K562 (cell line): ENCODE measurements at regions not wholly inside any gene's neighbourhood (a gene's known extent, or its start where the extent isn't known, plus 50 kb on each side); places are given as distances from the start of the nearest gene placed in this dataset.

Experiments
- CBX3 ChIP-seq, 2 experiments: IDR thresholded peaks; 1 replicate in 1 of 2; 2 replicates in 1 of 2; pipeline ENCODE4 v1.6.1; 2012; ENCODE audit warnings: inconsistent platforms in 2 of 2, low read length in 2 of 2, borderline replicate concordance in 1 of 2, control low read depth in 1 of 2
- CHD1 ChIP-seq: fragments of 200-600 bp; sonication (generic); IDR thresholded peaks from one replicate; pipeline ENCODE4 v1.6.1; 2012; ENCODE audit warnings: mild to moderate bottlenecking, moderate library complexity, low read length, inconsistent platforms
- FIP1L1 ChIP-seq: fragments of 200-400 bp; formaldehyde crosslinking; IDR thresholded peaks from 2 replicates; pipeline ENCODE4 v1.6.1; 2018; ENCODE audit warnings: mild to moderate bottlenecking, low read depth, low read length; ENCODE audit not compliant: poor library complexity, severe bottlenecking
- IRF2 ChIP-seq: sonication (generic); formaldehyde crosslinking; IDR thresholded peaks from 2 replicates; pipeline ENCODE4 v1.8.1; 2022; ENCODE audit warnings: mild to moderate bottlenecking, missing genetic modification reagents
- MAFG ChIP-seq: fragments of 450-650 bp; conservative IDR thresholded peaks from 2 replicates; pipeline ENCODE4 v1.6.1; 2016; ENCODE audit warnings: missing genetic modification characterization, missing compliant biosample characterization
- MEIS2 ChIP-seq: fragments of 450-650 bp; IDR thresholded peaks from 2 replicates; pipeline ENCODE4 v1.6.1; 2014; ENCODE audit warnings: mild to moderate bottlenecking; ENCODE audit not compliant: partially characterized antibody
- PHB ChIP-seq: fragments of 250-450 bp; sonication (Bioruptor Pico); IDR thresholded peaks from 2 replicates; pipeline ENCODE4 v1.5.0; 2021
- RUNX1 ChIP-seq: sonication (generic); IDR thresholded peaks from 2 replicates; pipeline ENCODE4 v1.6.1; 2016; ENCODE audit warnings: antibody characterized with exemption, low read depth
- TCFL5 ChIP-seq: fragments of 250-450 bp; sonication (Bioruptor Pico); conservative IDR thresholded peaks from 2 replicates; pipeline ENCODE4 v1.6.1; 2021; ENCODE audit warnings: mild to moderate bottlenecking, moderate library complexity, matching md5 sums
- ZNF143 ChIP-seq: sonication (generic); formaldehyde crosslinking; IDR thresholded peaks from 2 replicates; pipeline ENCODE4 v1.9.0; 2022; ENCODE audit warnings: mild to moderate bottlenecking, missing genetic modification reagents
- ZNF778 ChIP-seq: fragments of 450-650 bp; formaldehyde crosslinking; IDR thresholded peaks from 2 replicates; pipeline ENCODE4 v1.4.0; 2020; ENCODE audit warnings: mild to moderate bottlenecking, moderate library complexity
- TF ChIP-seq, protein P1 (sequence below): sonication (generic); formaldehyde crosslinking; IDR thresholded peaks from 2 replicates; pipeline ENCODE4 v1.8.0; 2023; ENCODE audit warnings: missing genetic modification reagents, mild to moderate bottlenecking, borderline replicate concordance

- TF ChIP-seq, protein P1, sequence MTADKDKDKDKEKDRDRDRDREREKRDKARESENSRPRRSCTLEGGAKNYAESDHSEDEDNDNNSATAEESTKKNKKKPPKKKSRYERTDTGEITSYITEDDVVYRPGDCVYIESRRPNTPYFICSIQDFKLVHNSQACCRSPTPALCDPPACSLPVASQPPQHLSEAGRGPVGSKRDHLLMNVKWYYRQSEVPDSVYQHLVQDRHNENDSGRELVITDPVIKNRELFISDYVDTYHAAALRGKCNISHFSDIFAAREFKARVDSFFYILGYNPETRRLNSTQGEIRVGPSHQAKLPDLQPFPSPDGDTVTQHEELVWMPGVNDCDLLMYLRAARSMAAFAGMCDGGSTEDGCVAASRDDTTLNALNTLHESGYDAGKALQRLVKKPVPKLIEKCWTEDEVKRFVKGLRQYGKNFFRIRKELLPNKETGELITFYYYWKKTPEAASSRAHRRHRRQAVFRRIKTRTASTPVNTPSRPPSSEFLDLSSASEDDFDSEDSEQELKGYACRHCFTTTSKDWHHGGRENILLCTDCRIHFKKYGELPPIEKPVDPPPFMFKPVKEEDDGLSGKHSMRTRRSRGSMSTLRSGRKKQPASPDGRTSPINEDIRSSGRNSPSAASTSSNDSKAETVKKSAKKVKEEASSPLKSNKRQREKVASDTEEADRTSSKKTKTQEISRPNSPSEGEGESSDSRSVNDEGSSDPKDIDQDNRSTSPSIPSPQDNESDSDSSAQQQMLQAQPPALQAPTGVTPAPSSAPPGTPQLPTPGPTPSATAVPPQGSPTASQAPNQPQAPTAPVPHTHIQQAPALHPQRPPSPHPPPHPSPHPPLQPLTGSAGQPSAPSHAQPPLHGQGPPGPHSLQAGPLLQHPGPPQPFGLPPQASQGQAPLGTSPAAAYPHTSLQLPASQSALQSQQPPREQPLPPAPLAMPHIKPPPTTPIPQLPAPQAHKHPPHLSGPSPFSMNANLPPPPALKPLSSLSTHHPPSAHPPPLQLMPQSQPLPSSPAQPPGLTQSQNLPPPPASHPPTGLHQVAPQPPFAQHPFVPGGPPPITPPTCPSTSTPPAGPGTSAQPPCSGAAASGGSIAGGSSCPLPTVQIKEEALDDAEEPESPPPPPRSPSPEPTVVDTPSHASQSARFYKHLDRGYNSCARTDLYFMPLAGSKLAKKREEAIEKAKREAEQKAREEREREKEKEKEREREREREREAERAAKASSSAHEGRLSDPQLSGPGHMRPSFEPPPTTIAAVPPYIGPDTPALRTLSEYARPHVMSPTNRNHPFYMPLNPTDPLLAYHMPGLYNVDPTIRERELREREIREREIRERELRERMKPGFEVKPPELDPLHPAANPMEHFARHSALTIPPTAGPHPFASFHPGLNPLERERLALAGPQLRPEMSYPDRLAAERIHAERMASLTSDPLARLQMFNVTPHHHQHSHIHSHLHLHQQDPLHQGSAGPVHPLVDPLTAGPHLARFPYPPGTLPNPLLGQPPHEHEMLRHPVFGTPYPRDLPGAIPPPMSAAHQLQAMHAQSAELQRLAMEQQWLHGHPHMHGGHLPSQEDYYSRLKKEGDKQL (CRISPR knock-in tag) = no peak
- TF ChIP-seq FIP1L1 (no peak), TCFL5 (CRISPR knock-in tag) (no peak), PHB (CRISPR knock-in tag) (no peak), ZNF143 (CRISPR knock-in tag) (no peak), MEIS2 (no peak), IRF2 (CRISPR knock-in tag) (no peak), CHD1 (no peak), MAFG (no peak), CBX3 (IDR thresholded peaks at IDR 0.05; ENCODE audit: borderline replicate concordance in 1 of 2, low read length in 2 of 2) (no peak), RUNX1 (no peak), ZNF778 (no peak)
These were observed 1423.0 kb upstream of the PIK3C3 start (continued) for GRCh38 chr18:40532046-40532445.
